H1 (cell line): ENCODE measurements at regions not wholly inside any gene's neighbourhood (a gene's known extent, or its start where the extent isn't known, plus 50 kb on each side); places are given as distances from the start of the nearest gene placed in this dataset.

Experiments used
- RAD21 ChIP-seq, 2 experiments: IDR thresholded peaks in 1 of 2; conservative IDR thresholded peaks in 1 of 2; 2 replicates each; pipeline ENCODE4 v1.6.1; 2011; ENCODE audit warnings: low read depth in 2 of 2, low read length in 2 of 2, improper control_type of control experiment in 1 of 2, inconsistent platforms in 1 of 2, mild to moderate bottlenecking in 1 of 2, moderate library complexity in 1 of 2
- SP4 ChIP-seq: IDR thresholded peaks from 2 replicates; pipeline ENCODE4 v1.6.1; 2012; ENCODE audit warnings: low read length, inconsistent platforms

GRCh38 chr12:16453319-16453718 is 105.9 kb downstream of the MGST1 start (continued):
- TF ChIP-seq RAD21 (IDR thresholded peaks at IDR 0.05 in 1 of 2, conservative IDR thresholded peaks at IDR 0.05 in 1 of 2; ENCODE audit: low read depth in 2 of 2, low read length in 2 of 2) (no peak), SP4 (no peak)
